Spleen (tissue), 11 donors: ENCODE measurements at regions not wholly inside any gene's neighbourhood (a gene's known extent, or its start where the extent isn't known, plus 50 kb on each side); places are given as distances from the start of the nearest gene placed in this dataset.
"Not testable (repeated sequence)": the region's sequence is repeated elsewhere in the genome, so short reads cannot be mapped to it uniquely, and the experiment has no call there.

ENCODE experiments used
- DNase-seq: peaks from one replicate; pipeline ENCODE4 v3.0.0-alpha.2; 2020
- H3K27ac ChIP-seq, 8 donors: fragments of 200-600 bp; sonication (generic) in 7 of 8; 1 replicate in 4 of 8; 2 replicates in 4 of 8; pipeline versions ENCODE4 v1.5.0 to v1.8.0; 2016 to 2021; ENCODE audit warnings: inconsistent platforms in 4 of 8, mild to moderate bottlenecking in 4 of 8, moderate library complexity in 1 of 8
- H3K27me3 ChIP-seq, 7 donors: fragments of 200-600 bp; sonication (generic) in 6 of 7; replicated peaks in 1 of 7; 1 replicate in 4 of 7; 2 replicates in 3 of 7; pipeline versions ENCODE4 v1.5.0 to v1.8.0; 2016 to 2021; ENCODE audit warnings: inconsistent platforms in 3 of 7, mild to moderate bottlenecking in 1 of 7
- H3K36me3 ChIP-seq, 6 donors: fragments of 200-600 bp; sonication (generic) in 5 of 6; 1 replicate in 4 of 6; 2 replicates in 2 of 6; pipeline versions ENCODE4 v1.5.0 to v1.8.0; 2016 to 2021; ENCODE audit warnings: inconsistent platforms in 2 of 6
- H3K4me1 ChIP-seq, 6 donors: fragments of 200-600 bp; sonication (generic) in 5 of 6; 1 replicate in 3 of 6; 2 replicates in 3 of 6; pipeline versions ENCODE4 v1.5.0 to v1.8.0; 2016 to 2021; ENCODE audit warnings: inconsistent platforms in 3 of 6
- H3K4me3 ChIP-seq, 8 donors: fragments of 200-600 bp; sonication (generic) in 7 of 8; 1 replicate in 4 of 8; 2 replicates in 4 of 8; pipeline versions ENCODE4 v1.5.0 to v1.8.0; 2016 to 2021; ENCODE audit warnings: inconsistent platforms in 4 of 8, mild to moderate bottlenecking in 4 of 8, moderate library complexity in 2 of 8
- H3K9me3 ChIP-seq, 8 donors: fragments of 200-600 bp; sonication (generic) in 7 of 8; 1 replicate in 4 of 8; 2 replicates in 4 of 8; pipeline versions ENCODE4 v1.5.0 to v1.8.0; 2016 to 2021; ENCODE audit warnings: inconsistent platforms in 4 of 8
- CTCF ChIP-seq, 11 experiments: fragments of 200-600 bp in 7 of 11; fragments of 450-650 bp in 4 of 11; sonication (generic) in 4 of 11; IDR thresholded peaks in 8 of 11; conservative IDR thresholded peaks in 3 of 11; 1 replicate in 7 of 11; 2 replicates in 4 of 11; pipeline versions ENCODE4 v1.4.0 to v1.8.0; 2016 to 2021; ENCODE audit warnings: antibody characterized with exemption in 11 of 11, inconsistent platforms in 4 of 11, mild to moderate bottlenecking in 1 of 11
- POLR2A ChIP-seq, 3 donors: fragments of 450-650 bp; IDR thresholded peaks; one replicate each; pipeline ENCODE4 v1.5.1; 2017; ENCODE audit warnings: antibody characterized with exemption in 3 of 3, mild to moderate bottlenecking in 1 of 3
- POLR2AphosphoS5 ChIP-seq, 3 donors: sonication (generic); formaldehyde crosslinking; IDR thresholded peaks; one replicate each; pipeline ENCODE4 v1.5.1; 2017; ENCODE audit warnings: antibody characterized with exemption in 3 of 3
- WGBS, 5 donors: extraction: QIAGEN DNeasy Blood & Tissue Kit in 3 of 5; methylation state at CpG; one replicate each; pipeline versions ENCODE4 v1.1.5 to v1.1.7; 2013 to 2018; 5-methylcytosine and 5-hydroxymethylcytosine counted together
- intact Hi-C: fragments of 100-400 bp; cut with DNase I; formaldehyde crosslinking; loops from one replicate; pipeline ENCODE4 v1.15.0; 2023; ENCODE audit warnings: low total_unique reads
- donor health status: healthy with polysubstance abuse.
- donor health status: DM: no; HTN: no; CAD: no; lungs with moderate emphysema.
- donor health status: DM: no; HTN: no; CAD: no.
- donor health status: Bipolar disorder and iron deficiency.
- donor health status: healthy.
- donor health status: DM: no; HTN: no; CAD: no.
- donor health status: DM: yes; HTN: yes; CAD: no.

- no peak for TF ChIP-seq CTCF (IDR thresholded peaks at IDR 0.05 in 8 of 11, conservative IDR thresholded peaks at IDR 0.05 in 3 of 11)
- no peak for TF ChIP-seq POLR2AphosphoS5 (IDR thresholded peaks at IDR 0.05)
- TF ChIP-seq POLR2A (IDR thresholded peaks at IDR 0.05), result no peak
- H3K4me3 ChIP-seq, result no peak overlapping the region
- WGBS, 5 donors, result 66 to 79% (median 72%) methylated on average over 5 of the region's 5 CpGs
- no peaks in the 10 kb centered on the region for H3K36me3 ChIP-seq
- H3K9me3 ChIP-seq, result no peaks in the 10 kb centered on the region
- intact Hi-C loops, result no loop called here
- H3K4me1 ChIP-seq, result no peaks in the 10 kb centered on the region
- no peak overlapping the region for H3K27ac ChIP-seq
- no peak for DNase-seq
- no peaks in the 10 kb centered on the region for H3K27me3 ChIP-seq
Observed at GRCh38 chr5:7269591-7270274, 126.2 kb upstream of the ADCY2 start.

- Histone ChIP-seq H3K4me1 (no peaks in the 10 kb centered on the region), H3K27me3 (no peaks in the 10 kb centered on the region), H3K36me3 (no peaks in the 10 kb centered on the region), H3K4me3 (no peak overlapping the region), H3K27ac (no peak overlapping the region), H3K9me3 (peaks cover 0 to 4% (median 1%) of the 10 kb centered on the region in 8 donors)
- intact Hi-C loops, result no loop called here
- no peak for TF ChIP-seq POLR2A (IDR thresholded peaks at IDR 0.05)
- no peak for TF ChIP-seq CTCF (IDR thresholded peaks at IDR 0.05 in 8 of 11, conservative IDR thresholded peaks at IDR 0.05 in 3 of 11)
- TF ChIP-seq POLR2AphosphoS5 (IDR thresholded peaks at IDR 0.05), result no peak
- WGBS, 5 donors, result 67 to 81% (median 74%) methylated on average over 6 of the region's 6 CpGs
- DNase-seq, result no peak
Observed at GRCh38 chr5:7271435-7272084, 124.4 kb upstream of the ADCY2 start.

- intact Hi-C loops, result no loop called here
- Histone ChIP-seq H3K4me3 (no peak overlapping the region), H3K4me1 (no peaks in the 10 kb centered on the region), H3K27me3 (no peaks in the 10 kb centered on the region), H3K27ac (no peak overlapping the region), H3K9me3 (peaks cover 0 to 11% (median 3%) of the 10 kb centered on the region in 8 donors), H3K36me3 (no peaks in the 10 kb centered on the region)
- no peak for DNase-seq
- TF ChIP-seq POLR2AphosphoS5 (IDR thresholded peaks at IDR 0.05), result no peak
- no peak for TF ChIP-seq POLR2A (IDR thresholded peaks at IDR 0.05)
- no peak for TF ChIP-seq CTCF (IDR thresholded peaks at IDR 0.05 in 8 of 11, conservative IDR thresholded peaks at IDR 0.05 in 3 of 11)
- 89 to 97% (median 91%) methylated on average over 3 of the region's 3 CpGs for WGBS, 5 donors
Observed at GRCh38 chr5:7272408-7272965, 123.5 kb upstream of the ADCY2 start.

GRCh38 chr5:7274203-7274602 is 121.7 kb upstream of the ADCY2 start:
- intact Hi-C loops, result no loop called here
- Histone ChIP-seq H3K36me3 (no peaks in the 10 kb centered on the region), H3K4me1 (no peaks in the 10 kb centered on the region), H3K9me3 (peaks cover 0 to 11% (median 3%) of the 10 kb centered on the region in 8 donors), H3K4me3 (no peak overlapping the region), H3K27ac (no peak overlapping the region), H3K27me3 (no peaks in the 10 kb centered on the region)
- WGBS, 5 donors, result 73 to 86% (median 80%) methylated on average over 6 of the region's 6 CpGs
- DNase-seq, result no peak
- no peak for TF ChIP-seq POLR2A (IDR thresholded peaks at IDR 0.05)
- no peak for TF ChIP-seq CTCF (IDR thresholded peaks at IDR 0.05 in 8 of 11, conservative IDR thresholded peaks at IDR 0.05 in 3 of 11)
- no peak for TF ChIP-seq POLR2AphosphoS5 (IDR thresholded peaks at IDR 0.05)

GRCh38 chr5:7289634-7290033 is 106.3 kb upstream of the ADCY2 start:
- H3K4me3 ChIP-seq, H3K36me3 ChIP-seq, H3K27me3 ChIP-seq, H3K27ac ChIP-seq, DNase-seq, H3K4me1 ChIP-seq, intact Hi-C loops: not testable (repeated sequence)
- H3K9me3 ChIP-seq, result peaks cover 0 to 11% (median 0%) of the 10 kb centered on the region in 8 donors
- WGBS, 5 donors, result 82 to 94% (median 89%) methylated on average over 19 to 46 of the region's 46 CpGs

GRCh38 chr5:7297821-7298220 is 98.1 kb upstream of the ADCY2 start:
- H3K4me3 ChIP-seq, intact Hi-C loops, H3K36me3 ChIP-seq, DNase-seq, H3K27ac ChIP-seq, H3K9me3 ChIP-seq, H3K27me3 ChIP-seq, H3K4me1 ChIP-seq: not testable (repeated sequence)
- 61 to 100% (median 87%) methylated on average over 1 to 7 of the region's 8 CpGs for WGBS, 5 donors
